Panc1 (cell line): ENCODE measurements at regions not wholly inside any gene's neighbourhood (a gene's known extent, or its start where the extent isn't known, plus 50 kb on each side); places are given as distances from the start of the nearest gene placed in this dataset.

Experiments used
- ATAC-seq: fragments of 200-7000 bp; cut with Tn5 transposase; 2 replicates; pipeline ENCODE4 v1.9.1; 2020; ENCODE audit warnings: mild to moderate bottlenecking, moderate library complexity
- BruUV-seq: library from RNA; stranded (reverse); fragments of 400-500 nt; replicated peaks from 2 replicates; lab custom pipeline; 2021; lab: Mats Ljungman, UMichigan
- CTCF ChIA-PET: fragments of 300-600 bp; sonication (Branson Sonifier 250); formaldehyde crosslinking; loops from one replicate; lab custom pipeline; 2022; ENCODE audit warnings: antibody characterized with exemption; lab: Charles Lee
- POLR2A ChIA-PET: fragments of 300-600 bp; sonication (Branson Sonifier 250); formaldehyde crosslinking; loops from one replicate; lab custom pipeline; 2022; ENCODE audit warnings: antibody characterized with exemption; lab: Charles Lee
- DNase-seq: peaks from one replicate; pipeline ENCODE4 v3.0.0-alpha.2; 2010; ENCODE audit warnings: low read depth, low spot score
- H3K27ac ChIP-seq: 2 replicates; pipeline ENCODE4 v1.5.1; 2011; ENCODE audit warnings: mild to moderate bottlenecking, low read length, inconsistent platforms
- H3K27me3 ChIP-seq: fragments of 200-500 bp; sonication (Bioruptor generic); 2 replicates; pipeline ENCODE4 v1.6.0; 2014; ENCODE audit warnings: low read length, inconsistent platforms; ENCODE audit not compliant: control insufficient read depth, insufficient read depth
- H3K36me3 ChIP-seq: fragments of 200-500 bp; sonication (Bioruptor generic); 2 replicates; pipeline ENCODE4 v1.5.1; 2014; ENCODE audit warnings: inconsistent platforms, mild to moderate bottlenecking, low read length, moderate library complexity; ENCODE audit not compliant: control insufficient read depth, insufficient read depth
- H3K4me1 ChIP-seq: 2 replicates; pipeline ENCODE4 v1.5.1; 2011; ENCODE audit warnings: inconsistent platforms, mild to moderate bottlenecking, low read length, moderate library complexity; ENCODE audit not compliant: control insufficient read depth, insufficient read depth
- H3K4me3 ChIP-seq, 2 experiments: 2 replicates each; pipeline ENCODE4 v1.5.1; 2011 to 2012; ENCODE audit warnings: low read depth in 2 of 2, low read length in 2 of 2, mild to moderate bottlenecking in 2 of 2, inconsistent platforms in 1 of 2, moderate library complexity in 1 of 2
- H3K9me3 ChIP-seq: fragments of 200-500 bp; sonication (Bioruptor generic); 2 replicates; pipeline ENCODE4 v1.5.1; 2014; ENCODE audit warnings: low read depth, mild to moderate bottlenecking, inconsistent platforms, low read length, moderate library complexity; ENCODE audit not compliant: control insufficient read depth, insufficient read depth
- CTCF ChIP-seq: fragments of 450-650 bp; IDR thresholded peaks from 2 replicates; pipeline ENCODE4 v1.5.1; 2017; ENCODE audit warnings: mild to moderate bottlenecking
- POLR2AphosphoS5 ChIP-seq: IDR thresholded peaks from 2 replicates; pipeline ENCODE4 v1.6.1; 2012; ENCODE audit warnings: mild to moderate bottlenecking, low read depth, low read length, moderate library complexity
- REST ChIP-seq, 2 experiments: IDR thresholded peaks; 2 replicates each; pipeline ENCODE4 v1.6.1; 2011 to 2012; ENCODE audit warnings: low read depth in 2 of 2, control low read depth in 1 of 2, low read length in 1 of 2, mild to moderate bottlenecking in 1 of 2, moderate library complexity in 1 of 2; ENCODE audit not compliant: insufficient read depth in 1 of 2
- SIN3A ChIP-seq: IDR thresholded peaks from 2 replicates; pipeline ENCODE4 v1.6.1; 2012; ENCODE audit warnings: low read depth, mild to moderate bottlenecking, low read length, moderate library complexity, borderline replicate concordance; ENCODE audit not compliant: insufficient read depth
- TCF7L2 ChIP-seq: IDR thresholded peaks from 2 replicates; pipeline ENCODE4 v1.6.1; 2011; ENCODE audit warnings: mild to moderate bottlenecking, low read depth, low read length, inconsistent platforms
- in situ Hi-C: cut with HindIII; loops from 2 replicates; pipeline ENCODE4 v1.10.0; 2016; ENCODE audit warnings: low sequenced_read_pairs, low pct_unique_long_range_greater_than_20kb
- intact Hi-C: fragments of 100-400 bp; cut with micrococcal nuclease; formaldehyde crosslinking; loops from one replicate; pipeline ENCODE4 v1.10.0; 2022; ENCODE audit not compliant: unreplicated experiment

- in situ Hi-C loops, result no loop called here
- ChIA-PET CTCF (no interaction called here), POLR2A (no interaction called here)
- Histone ChIP-seq H3K4me3 (no peak overlapping the region), H3K27me3 (no peaks in the 10 kb centered on the region), H3K36me3 (no peaks in the 10 kb centered on the region), H3K4me1 (no peaks in the 10 kb centered on the region), H3K27ac (no peak overlapping the region), H3K9me3 (no peaks in the 10 kb centered on the region)
- ATAC-seq (no peak), DNase-seq (no peak)
- no TSS peak for BruUV-seq
- intact Hi-C loops, result no loop called here
- no peak for TF ChIP-seq POLR2AphosphoS5
- no peak for TF ChIP-seq CTCF
- TF ChIP-seq SIN3A, result no peak
- no peak for TF ChIP-seq REST (IDR thresholded peaks at IDR 0.05; ENCODE audit: insufficient read depth in 1 of 2, low read depth in 2 of 2, low read length in 1 of 2)
- no peak for TF ChIP-seq TCF7L2
These were observed 92.3 kb downstream of the RFC3 start for GRCh38 chr13:33910255-33910654.

- H3K27ac ChIP-seq, result no peak overlapping the region
- no peaks in the 10 kb centered on the region for H3K4me1 ChIP-seq
- no peak for TF ChIP-seq TCF7L2
- TF ChIP-seq CTCF, result no peak
- TF ChIP-seq POLR2AphosphoS5, result no peak
- TF ChIP-seq SIN3A, result no peak
- TF ChIP-seq REST (IDR thresholded peaks at IDR 0.05; ENCODE audit: insufficient read depth in 1 of 2, low read depth in 2 of 2, low read length in 1 of 2), result no peak
- H3K36me3 ChIP-seq, result no peaks in the 10 kb centered on the region
- DNase-seq (no peak), ATAC-seq (no peak)
- in situ Hi-C loops (no loop called here), intact Hi-C loops (no loop called here)
- no peaks in the 10 kb centered on the region for H3K27me3 ChIP-seq
- H3K9me3 ChIP-seq, result no peaks in the 10 kb centered on the region
- no peak overlapping the region for H3K4me3 ChIP-seq
- ChIA-PET CTCF (no interaction called here), POLR2A (no interaction called here)
- BruUV-seq, result no TSS peak
These were observed 93.6 kb downstream of the RFC3 start for GRCh38 chr13:33911521-33911920.
